ENCODE measurements at regions not wholly inside any gene's neighbourhood (a gene's known extent, or its start where the extent isn't known, plus 50 kb on each side); places are given as distances from the start of the nearest gene placed in this dataset.

- intact Hi-C loops (cut with micrococcal nuclease): no loop called here
Measured at GRCh38 chr1:10896673-10897072, 100.2 kb upstream of the CASZ1 start.

- intact Hi-C loops (cut with micrococcal nuclease): no loop called here
Measured at GRCh38 chr1:10897321-10897980, 101.0 kb upstream of the CASZ1 start.

GRCh38 chr1:10897981-10898728 is 101.7 kb upstream of the CASZ1 start:
- intact Hi-C loops (cut with micrococcal nuclease): no loop called here

- intact Hi-C loops (cut with micrococcal nuclease): no loop called here
Measured at GRCh38 chr1:10898921-10899320, 102.5 kb upstream of the CASZ1 start.

GRCh38 chr1:10899490-10900250 is 103.2 kb upstream of the CASZ1 start:
- intact Hi-C loops (cut with micrococcal nuclease): no loop called here

- intact Hi-C loops (cut with micrococcal nuclease): no loop called here
Measured at GRCh38 chr1:10900251-10900651, 103.8 kb upstream of the CASZ1 start.

- intact Hi-C loops (cut with micrococcal nuclease): no loop called here
Measured at GRCh38 chr1:10900691-10901090, 104.2 kb upstream of the CASZ1 start.

GRCh38 chr1:10901091-10901890 is 104.8 kb upstream of the CASZ1 start:
- intact Hi-C loops (cut with micrococcal nuclease): no loop called here

GRCh38 chr1:10901891-10902805 is 105.7 kb upstream of the CASZ1 start:
- intact Hi-C loops (cut with micrococcal nuclease): no loop called here

- intact Hi-C loops (cut with micrococcal nuclease): no loop called here
Measured at GRCh38 chr1:10903421-10903820, 107.0 kb upstream of the CASZ1 start.

GRCh38 chr1:10903821-10904220 is 107.4 kb upstream of the CASZ1 start:
- intact Hi-C loops (cut with micrococcal nuclease): no loop called here

GRCh38 chr1:10904396-10905358 is 107.8 kb upstream of the TARDBP start:
- intact Hi-C loops (cut with micrococcal nuclease): no loop called here

GRCh38 chr1:10905841-10906655 is 106.4 kb upstream of the TARDBP start:
- intact Hi-C loops (cut with micrococcal nuclease): no loop called here

GRCh38 chr1:10906866-10907519 is 105.5 kb upstream of the TARDBP start:
- intact Hi-C loops (cut with micrococcal nuclease): no loop called here

- intact Hi-C loops (cut with micrococcal nuclease): no loop called here
Measured at GRCh38 chr1:10908266-10908665, 104.2 kb upstream of the TARDBP start.

GRCh38 chr1:10909697-10910680 is 102.5 kb upstream of the TARDBP start:
- intact Hi-C loops (cut with micrococcal nuclease): no loop called here

All from T-helper 2 cell treated with Interferon-gamma antibody and Interleukin-4, amounts not matched to agents 100 ng/mL and 5 ng/mL, for 36 hours (primary cell).